Progenitor cell of endocrine pancreas (in vitro differentiated cells): ENCODE measurements at regions not wholly inside any gene's neighbourhood (a gene's known extent, or its start where the extent isn't known, plus 50 kb on each side); places are given as distances from the start of the nearest gene placed in this dataset.

Experiments
- DNase-seq: peaks from one replicate; pipeline ENCODE4 v3.0.0; 2021; ENCODE audit warnings: low spot score; ENCODE audit not compliant: unreplicated experiment
- H3K27ac Mint-ChIP-seq: 2 replicates; pipeline ENCODE4 v1.8.0; 2021; ENCODE audit warnings: mild to moderate bottlenecking, moderate library complexity, mixed read lengths
- H3K27me3 Mint-ChIP-seq: 2 replicates; pipeline ENCODE4 v1.8.0; 2021; ENCODE audit warnings: mixed read lengths
- H3K36me3 Mint-ChIP-seq: 2 replicates; pipeline ENCODE4 v1.8.0; 2022; ENCODE audit warnings: mixed read lengths; ENCODE audit not compliant: insufficient read depth
- H3K4me1 Mint-ChIP-seq: 2 replicates; pipeline ENCODE4 v1.8.0; 2021; ENCODE audit warnings: low read depth, mixed read lengths
- H3K4me3 Mint-ChIP-seq: 2 replicates; pipeline ENCODE4 v1.8.0; 2021; ENCODE audit warnings: low read depth, mild to moderate bottlenecking, moderate library complexity, mixed read lengths
- H3K9me3 Mint-ChIP-seq: 2 replicates; pipeline ENCODE4 v1.8.0; 2021; ENCODE audit warnings: low read depth, mixed read lengths
- CTCF ChIP-seq: fragments of 200-600 bp; sonication (generic); IDR thresholded peaks from one replicate; pipeline ENCODE4 v1.5.0; 2021; ENCODE audit warnings: antibody characterized with exemption, mild to moderate bottlenecking; ENCODE audit not compliant: unreplicated experiment

DNA sequence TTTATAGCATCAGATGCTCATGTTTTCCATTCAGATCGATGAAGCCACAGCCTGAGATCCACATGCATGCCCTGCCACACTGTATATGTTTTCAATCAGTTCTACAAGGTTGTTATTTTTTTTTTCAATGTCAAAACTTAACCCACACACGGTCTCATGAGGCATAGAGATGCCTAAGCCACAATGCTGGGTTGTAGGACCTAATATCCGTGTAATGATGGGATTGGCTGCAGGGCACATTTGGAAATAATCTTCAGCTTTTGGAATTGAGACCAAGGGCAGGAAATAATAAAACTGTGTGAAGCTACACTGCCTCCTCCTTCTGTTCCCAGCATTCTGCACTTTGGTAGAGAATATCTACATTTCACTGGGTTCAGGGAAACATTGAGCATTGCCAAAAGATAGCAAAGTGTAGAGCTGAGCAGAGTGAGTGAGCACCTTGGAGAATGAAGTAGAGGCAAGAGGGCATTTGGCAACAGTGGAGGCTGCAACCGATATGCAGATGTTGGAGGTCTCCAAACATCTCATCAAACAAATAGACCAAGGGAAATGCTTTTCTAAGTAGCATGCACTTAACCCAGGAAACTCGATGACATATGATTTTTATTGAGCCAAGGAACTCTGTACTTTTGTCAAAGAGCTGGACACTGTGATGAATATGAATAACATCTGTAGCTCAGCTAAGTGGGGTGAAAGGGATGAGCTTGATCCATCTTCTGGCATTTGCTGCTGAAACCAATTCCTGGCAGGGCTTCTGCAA is 176.7 kb downstream of the LYPLAL1 start:
- Mint-ChIP-seq H3K4me3 (no peak overlapping the region), H3K27ac (no peak overlapping the region), H3K36me3 (peaks cover 4% of the 10 kb centered on the region), H3K27me3 (no peaks in the 10 kb centered on the region), H3K9me3 (peaks cover 20% of the 10 kb centered on the region), H3K4me1 (peaks cover 2% of the 10 kb centered on the region)
- no peak for TF ChIP-seq CTCF
- DNase-seq = no peak

GRCh38 chr1:219347921-219348391 is 174.3 kb downstream of the LYPLAL1 start:
- peaks cover 32% of the 10 kb centered on the region for H3K9me3 Mint-ChIP-seq
- H3K4me3 Mint-ChIP-seq = no peak overlapping the region
- no peak overlapping the region for H3K27ac Mint-ChIP-seq
- no peak for TF ChIP-seq CTCF
- peaks cover 11% of the 10 kb centered on the region for H3K36me3 Mint-ChIP-seq
- H3K4me1 Mint-ChIP-seq = peaks cover 2% of the 10 kb centered on the region
- no peak for DNase-seq
- H3K27me3 Mint-ChIP-seq = no peaks in the 10 kb centered on the region

- Mint-ChIP-seq H3K4me1 (peaks cover 2% of the 10 kb centered on the region), H3K36me3 (peaks cover 11% of the 10 kb centered on the region), H3K27ac (no peak overlapping the region), H3K27me3 (no peaks in the 10 kb centered on the region), H3K9me3 (peaks cover 33% of the 10 kb centered on the region), H3K4me3 (no peak overlapping the region)
- DNase-seq = no peak
- TF ChIP-seq CTCF = no peak
Measured at GRCh38 chr1:219347376-219347775, 173.7 kb downstream of the LYPLAL1 start.

GRCh38 chr1:219345953-219346352 is 172.3 kb downstream of the LYPLAL1 start:
- H3K27ac Mint-ChIP-seq = no peak overlapping the region
- H3K9me3 Mint-ChIP-seq = peaks cover 33% of the 10 kb centered on the region
- peaks cover 2% of the 10 kb centered on the region for H3K4me1 Mint-ChIP-seq
- no peaks in the 10 kb centered on the region for H3K27me3 Mint-ChIP-seq
- H3K36me3 Mint-ChIP-seq = peaks cover 11% of the 10 kb centered on the region
- DNase-seq = no peak
- no peak overlapping the region for H3K4me3 Mint-ChIP-seq
- no peak for TF ChIP-seq CTCF

- Mint-ChIP-seq H3K36me3 (peaks cover 11% of the 10 kb centered on the region), H3K9me3 (peaks cover 33% of the 10 kb centered on the region), H3K27ac (no peak overlapping the region), H3K4me1 (no peaks in the 10 kb centered on the region), H3K27me3 (no peaks in the 10 kb centered on the region), H3K4me3 (no peak overlapping the region)
- TF ChIP-seq CTCF = no peak
- DNase-seq = no peak
Measured at GRCh38 chr1:219342836-219343235, 169.2 kb downstream of the LYPLAL1 start.
